SK-N-SH treated with all-trans-retinoic acid at 6 μM for 48 hours (cell line): ENCODE measurements at regions not wholly inside any gene's neighbourhood (a gene's known extent, or its start where the extent isn't known, plus 50 kb on each side); places are given as distances from the start of the nearest gene placed in this dataset.

Experiments
- ATAC-seq: fragments of 200-7000 bp; cut with Tn5 transposase; 3 replicates; pipeline ENCODE4 v1.9.1; 2020; ENCODE audit warnings: mild to moderate bottlenecking, moderate library complexity
- ARNTL ChIP-seq: fragments of 450-650 bp; formaldehyde crosslinking; IDR thresholded peaks from 2 replicates; pipeline ENCODE4 v1.5.0; 2020; ENCODE audit warnings: low read depth, mild to moderate bottlenecking, moderate library complexity, borderline replicate concordance
- BACH2 ChIP-seq: fragments of 250-450 bp; sonication (Bioruptor Pico); IDR thresholded peaks from 2 replicates; pipeline ENCODE4 v1.9.0; 2021; ENCODE audit warnings: mild to moderate bottlenecking, borderline replicate concordance
- CSRNP3 ChIP-seq: fragments of 250-450 bp; sonication (Bioruptor Pico); IDR thresholded peaks from 2 replicates; pipeline ENCODE4 v1.5.1; 2021; ENCODE audit warnings: mild to moderate bottlenecking, moderate library complexity
- ESRRG ChIP-seq: fragments of 250-450 bp; sonication (Bioruptor Pico); IDR thresholded peaks from 2 replicates; pipeline ENCODE4 v1.6.1; 2021; ENCODE audit warnings: mild to moderate bottlenecking
- GLIS3 ChIP-seq: fragments of 250-450 bp; sonication (Bioruptor Pico); IDR thresholded peaks from 2 replicates; pipeline ENCODE4 v1.5.0; 2020; ENCODE audit warnings: mild to moderate bottlenecking, moderate library complexity
- ISL1 ChIP-seq: fragments of 250-450 bp; sonication (Bioruptor Pico); IDR thresholded peaks from 2 replicates; pipeline ENCODE4 v2.1.2; 2022; ENCODE audit warnings: mild to moderate bottlenecking, moderate library complexity
- OSR1 ChIP-seq: fragments of 250-450 bp; sonication (Bioruptor Pico); IDR thresholded peaks from 2 replicates; pipeline ENCODE4 v1.8.0; 2022; ENCODE audit warnings: moderate library complexity, mild to moderate bottlenecking, inconsistent platforms
- PPARA ChIP-seq: fragments of 250-450 bp; sonication (Bioruptor Pico); IDR thresholded peaks from 2 replicates; pipeline ENCODE4 v1.5.0; 2020; ENCODE audit warnings: mild to moderate bottlenecking, borderline replicate concordance
- RARB ChIP-seq: fragments of 250-450 bp; sonication (Bioruptor Pico); IDR thresholded peaks from 2 replicates; pipeline ENCODE4 v1.8.0; 2021; ENCODE audit warnings: mild to moderate bottlenecking, moderate library complexity
- SNAI2 ChIP-seq: fragments of 250-450 bp; sonication (Bioruptor Pico); IDR thresholded peaks from 2 replicates; pipeline ENCODE4 v1.5.0; 2020; ENCODE audit warnings: mild to moderate bottlenecking, moderate library complexity
- TCF4 ChIP-seq: fragments of 250-450 bp; sonication (Bioruptor Pico); IDR thresholded peaks from 2 replicates; pipeline ENCODE4 v1.8.0; 2021; ENCODE audit warnings: mild to moderate bottlenecking, moderate library complexity, borderline replicate concordance
- TOX ChIP-seq: fragments of 250-450 bp; sonication (Bioruptor Pico); IDR thresholded peaks from 2 replicates; pipeline ENCODE4 v1.8.0; 2021; ENCODE audit warnings: mild to moderate bottlenecking, moderate library complexity, borderline replicate concordance
- ZC3H10 ChIP-seq: fragments of 250-450 bp; sonication (Bioruptor Pico); IDR thresholded peaks from 2 replicates; pipeline ENCODE4 v1.5.1; 2021; ENCODE audit warnings: mild to moderate bottlenecking, moderate library complexity
- ZFP30 ChIP-seq: fragments of 450-650 bp; formaldehyde crosslinking; IDR thresholded peaks from 2 replicates; pipeline ENCODE4 v1.5.0; 2022; ENCODE audit warnings: mild to moderate bottlenecking, moderate library complexity
- ZNF565 ChIP-seq: fragments of 450-650 bp; formaldehyde crosslinking; conservative IDR thresholded peaks from 2 replicates; pipeline ENCODE4 v1.5.0; 2020; ENCODE audit warnings: low read depth, mild to moderate bottlenecking, moderate library complexity
- ZNF70 ChIP-seq: fragments of 450-650 bp; formaldehyde crosslinking; IDR thresholded peaks from 2 replicates; pipeline ENCODE4 v1.5.0; 2020; ENCODE audit warnings: mild to moderate bottlenecking, moderate library complexity
- ZNF8 ChIP-seq: fragments of 450-650 bp; formaldehyde crosslinking; IDR thresholded peaks from 2 replicates; pipeline ENCODE4 v1.5.0; 2020; ENCODE audit warnings: mild to moderate bottlenecking, moderate library complexity
- TF ChIP-seq, protein P1 (sequence below): fragments of 250-450 bp; sonication (Bioruptor Pico); IDR thresholded peaks from 2 replicates; pipeline ENCODE4 v1.5.0; 2020; ENCODE audit warnings: mild to moderate bottlenecking, moderate library complexity
- TF ChIP-seq, protein P2 (sequence below): fragments of 250-450 bp; sonication (Bioruptor Pico); IDR thresholded peaks from 2 replicates; pipeline ENCODE4 v1.5.1; 2020; ENCODE audit warnings: low read depth, mild to moderate bottlenecking, moderate library complexity
- TF ChIP-seq, protein P3 (sequence below): fragments of 250-450 bp; sonication (Bioruptor Pico); IDR thresholded peaks from 2 replicates; pipeline ENCODE4 v1.8.0; 2020; ENCODE audit warnings: mild to moderate bottlenecking, moderate library complexity, borderline replicate concordance

DNA sequence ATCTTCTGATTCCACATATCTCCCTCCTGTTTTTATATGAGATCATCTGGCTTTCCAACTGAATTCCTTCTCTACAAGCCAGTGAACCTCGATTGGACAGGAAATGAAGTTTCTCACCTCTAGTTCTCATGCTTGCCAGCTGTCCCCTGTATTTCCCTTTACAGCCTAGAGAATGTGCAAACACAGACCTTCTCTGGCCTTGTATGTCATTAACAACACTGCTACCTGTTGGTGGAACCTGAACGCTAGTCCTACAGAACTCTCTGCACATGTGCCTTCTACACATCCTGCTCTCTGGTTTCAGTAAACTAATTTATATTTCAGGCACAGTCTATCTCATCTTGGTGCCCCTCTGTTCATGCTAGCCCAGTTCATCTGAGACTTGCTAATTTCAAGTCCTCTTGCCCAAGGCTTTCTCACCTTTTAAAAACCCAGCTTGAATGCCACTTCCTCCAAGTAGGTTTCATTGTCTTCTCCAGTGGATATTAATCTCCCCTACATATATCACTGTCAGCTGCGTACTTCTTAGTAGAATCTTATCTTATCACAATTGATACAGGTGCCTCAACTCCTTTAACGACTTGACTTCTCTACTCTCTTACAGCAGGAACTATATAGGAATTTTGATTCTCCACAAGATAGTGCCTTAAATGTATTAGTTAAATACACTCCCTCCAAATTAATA, 549.9 kb downstream of the PLPP3 start (continued):
- TF ChIP-seq, protein P1, sequence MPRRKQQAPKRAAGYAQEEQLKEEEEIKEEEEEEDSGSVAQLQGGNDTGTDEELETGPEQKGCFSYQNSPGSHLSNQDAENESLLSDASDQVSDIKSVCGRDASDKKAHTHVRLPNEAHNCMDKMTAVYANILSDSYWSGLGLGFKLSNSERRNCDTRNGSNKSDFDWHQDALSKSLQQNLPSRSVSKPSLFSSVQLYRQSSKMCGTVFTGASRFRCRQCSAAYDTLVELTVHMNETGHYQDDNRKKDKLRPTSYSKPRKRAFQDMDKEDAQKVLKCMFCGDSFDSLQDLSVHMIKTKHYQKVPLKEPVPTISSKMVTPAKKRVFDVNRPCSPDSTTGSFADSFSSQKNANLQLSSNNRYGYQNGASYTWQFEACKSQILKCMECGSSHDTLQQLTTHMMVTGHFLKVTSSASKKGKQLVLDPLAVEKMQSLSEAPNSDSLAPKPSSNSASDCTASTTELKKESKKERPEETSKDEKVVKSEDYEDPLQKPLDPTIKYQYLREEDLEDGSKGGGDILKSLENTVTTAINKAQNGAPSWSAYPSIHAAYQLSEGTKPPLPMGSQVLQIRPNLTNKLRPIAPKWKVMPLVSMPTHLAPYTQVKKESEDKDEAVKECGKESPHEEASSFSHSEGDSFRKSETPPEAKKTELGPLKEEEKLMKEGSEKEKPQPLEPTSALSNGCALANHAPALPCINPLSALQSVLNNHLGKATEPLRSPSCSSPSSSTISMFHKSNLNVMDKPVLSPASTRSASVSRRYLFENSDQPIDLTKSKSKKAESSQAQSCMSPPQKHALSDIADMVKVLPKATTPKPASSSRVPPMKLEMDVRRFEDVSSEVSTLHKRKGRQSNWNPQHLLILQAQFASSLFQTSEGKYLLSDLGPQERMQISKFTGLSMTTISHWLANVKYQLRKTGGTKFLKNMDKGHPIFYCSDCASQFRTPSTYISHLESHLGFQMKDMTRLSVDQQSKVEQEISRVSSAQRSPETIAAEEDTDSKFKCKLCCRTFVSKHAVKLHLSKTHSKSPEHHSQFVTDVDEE (CRISPR knock-in tag) = no peak
- TF ChIP-seq CSRNP3 (CRISPR knock-in tag) = no peak
- no peak for TF ChIP-seq TCF4
- TF ChIP-seq SNAI2 = no peak
- TF ChIP-seq GLIS3 = no peak
- TF ChIP-seq ZNF8 = no peak
- TF ChIP-seq TOX = no peak

GRCh38 chr1:56028911-56029310, 550.5 kb downstream of the PLPP3 start:
- TF ChIP-seq ZNF70 (CRISPR knock-in tag) (no peak), ZNF565 (no peak), RARB (CRISPR knock-in tag) (no peak), TOX (no peak), ESRRG (CRISPR knock-in tag) (no peak), ZC3H10 (CRISPR knock-in tag) (no peak), BACH2 (CRISPR knock-in tag) (no peak), SNAI2 (no peak), PPARA (CRISPR knock-in tag) (no peak), ISL1 (CRISPR knock-in tag) (no peak), OSR1 (no peak), ZFP30 (CRISPR knock-in tag) (no peak), CSRNP3 (CRISPR knock-in tag) (no peak), GLIS3 (no peak)
- TF ChIP-seq, protein P1 (CRISPR knock-in tag) = no peak
- TF ChIP-seq, protein P2, sequence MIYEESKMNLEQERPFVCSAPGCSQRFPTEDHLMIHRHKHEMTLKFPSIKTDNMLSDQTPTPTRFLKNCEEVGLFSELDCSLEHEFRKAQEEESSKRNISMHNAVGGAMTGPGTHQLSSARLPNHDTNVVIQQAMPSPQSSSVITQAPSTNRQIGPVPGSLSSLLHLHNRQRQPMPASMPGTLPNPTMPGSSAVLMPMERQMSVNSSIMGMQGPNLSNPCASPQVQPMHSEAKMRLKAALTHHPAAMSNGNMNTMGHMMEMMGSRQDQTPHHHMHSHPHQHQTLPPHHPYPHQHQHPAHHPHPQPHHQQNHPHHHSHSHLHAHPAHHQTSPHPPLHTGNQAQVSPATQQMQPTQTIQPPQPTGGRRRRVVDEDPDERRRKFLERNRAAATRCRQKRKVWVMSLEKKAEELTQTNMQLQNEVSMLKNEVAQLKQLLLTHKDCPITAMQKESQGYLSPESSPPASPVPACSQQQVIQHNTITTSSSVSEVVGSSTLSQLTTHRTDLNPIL (CRISPR knock-in tag) = no peak
- TF ChIP-seq, protein P3, sequence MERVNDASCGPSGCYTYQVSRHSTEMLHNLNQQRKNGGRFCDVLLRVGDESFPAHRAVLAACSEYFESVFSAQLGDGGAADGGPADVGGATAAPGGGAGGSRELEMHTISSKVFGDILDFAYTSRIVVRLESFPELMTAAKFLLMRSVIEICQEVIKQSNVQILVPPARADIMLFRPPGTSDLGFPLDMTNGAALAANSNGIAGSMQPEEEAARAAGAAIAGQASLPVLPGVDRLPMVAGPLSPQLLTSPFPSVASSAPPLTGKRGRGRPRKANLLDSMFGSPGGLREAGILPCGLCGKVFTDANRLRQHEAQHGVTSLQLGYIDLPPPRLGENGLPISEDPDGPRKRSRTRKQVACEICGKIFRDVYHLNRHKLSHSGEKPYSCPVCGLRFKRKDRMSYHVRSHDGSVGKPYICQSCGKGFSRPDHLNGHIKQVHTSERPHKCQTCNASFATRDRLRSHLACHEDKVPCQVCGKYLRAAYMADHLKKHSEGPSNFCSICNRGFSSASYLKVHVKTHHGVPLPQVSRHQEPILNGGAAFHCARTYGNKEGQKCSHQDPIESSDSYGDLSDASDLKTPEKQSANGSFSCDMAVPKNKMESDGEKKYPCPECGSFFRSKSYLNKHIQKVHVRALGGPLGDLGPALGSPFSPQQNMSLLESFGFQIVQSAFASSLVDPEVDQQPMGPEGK = no peak
- ATAC-seq = no peak

DNA sequence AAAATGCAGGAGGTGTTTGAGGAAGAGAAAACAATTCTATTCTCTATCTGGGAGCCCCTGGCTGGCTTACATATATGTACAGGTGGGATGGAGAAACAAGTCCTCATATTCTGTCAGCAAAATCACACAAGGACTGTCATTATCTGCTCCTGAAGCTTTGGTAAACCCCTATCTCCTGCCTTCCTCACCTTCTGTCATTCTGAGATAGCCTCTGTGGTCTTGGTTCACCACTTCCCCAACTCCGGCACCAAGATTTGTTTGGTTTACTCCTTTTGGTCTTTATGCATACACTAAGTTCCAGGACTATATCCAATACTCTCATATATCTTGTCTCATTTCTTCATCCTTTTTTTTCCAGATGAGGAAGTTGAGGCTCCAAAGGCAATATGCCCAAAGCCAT, 551.1 kb downstream of the PLPP3 start:
- no peak for TF ChIP-seq BACH2 (CRISPR knock-in tag)
- TF ChIP-seq, protein P2 (CRISPR knock-in tag) = no peak
- no peak for TF ChIP-seq ZNF8
- TF ChIP-seq ARNTL = no peak
- no peak for ATAC-seq
